ENCODE measurements at regions not wholly inside any gene's neighbourhood (a gene's known extent, or its start where the extent isn't known, plus 50 kb on each side); places are given as distances from the start of the nearest gene placed in this dataset.

GRCh38 chr11:119982517-119983239, 155.2 kb downstream of the TRIM29 start:
- peak; percentile 36 for ATAC-seq

GRCh38 chr11:119980431-119980830, 157.5 kb downstream of the TRIM29 start:
- no peak for ATAC-seq

GRCh38 chr11:119979701-119980100, 158.2 kb downstream of the TRIM29 start:
- no peak for ATAC-seq

DNA sequence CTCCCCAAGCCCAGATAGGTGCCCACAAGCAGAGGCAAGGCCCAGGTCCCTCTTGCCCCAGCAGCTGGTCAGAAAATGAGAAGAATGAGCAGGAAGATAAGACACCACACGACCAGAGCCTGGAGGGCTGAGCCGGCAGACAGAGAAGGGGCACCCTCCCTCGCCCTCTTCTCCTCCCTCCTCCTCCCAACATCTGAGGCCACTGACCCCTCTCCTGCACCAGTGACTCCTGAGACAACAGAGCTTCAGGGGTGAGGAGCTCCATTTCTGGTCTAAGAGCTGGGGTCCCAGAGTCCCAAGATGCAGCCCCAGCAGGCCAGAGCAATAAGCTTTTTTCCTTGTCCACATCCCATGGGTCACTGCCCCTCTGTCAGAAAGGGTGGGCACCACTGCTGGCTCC, 159.2 kb downstream of the TRIM29 start:
- no peak for ATAC-seq

DNA sequence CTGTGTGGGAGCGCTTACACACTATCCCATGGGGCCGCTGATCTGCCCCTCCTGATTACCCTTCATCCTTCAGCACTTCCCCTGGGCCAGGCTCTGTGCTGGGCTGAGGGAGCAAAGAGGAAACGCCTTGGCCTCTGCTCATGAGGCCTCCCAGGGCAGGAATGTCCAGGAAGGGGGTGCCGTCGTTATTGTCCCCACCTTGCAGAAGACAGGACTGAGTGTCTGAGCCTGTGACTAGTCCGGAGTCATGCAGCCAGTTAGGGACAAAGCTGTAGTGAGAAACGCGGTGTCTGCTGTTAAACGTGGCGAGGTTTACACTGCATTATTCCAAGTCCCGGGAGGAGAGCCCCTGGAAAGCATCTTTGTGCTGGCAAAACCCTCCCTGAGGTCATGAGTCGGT, 160.0 kb downstream of the TRIM29 start:
- no peak for ATAC-seq

- no peak for ATAC-seq
Measured at GRCh38 chr11:119977561-119977860, 160.4 kb downstream of the TRIM29 start.

GRCh38 chr11:119976805-119977560, 160.9 kb downstream of the TRIM29 start:
- no peak for ATAC-seq

- no peak for ATAC-seq
Measured at GRCh38 chr11:119975561-119976152, 162.3 kb downstream of the TRIM29 start.

- no peak for ATAC-seq
Measured at GRCh38 chr11:119974467-119974866, 163.4 kb downstream of the TRIM29 start.

- ATAC-seq = no peak
Measured at GRCh38 chr11:119974051-119974450, 163.9 kb downstream of the TRIM29 start.

DNA sequence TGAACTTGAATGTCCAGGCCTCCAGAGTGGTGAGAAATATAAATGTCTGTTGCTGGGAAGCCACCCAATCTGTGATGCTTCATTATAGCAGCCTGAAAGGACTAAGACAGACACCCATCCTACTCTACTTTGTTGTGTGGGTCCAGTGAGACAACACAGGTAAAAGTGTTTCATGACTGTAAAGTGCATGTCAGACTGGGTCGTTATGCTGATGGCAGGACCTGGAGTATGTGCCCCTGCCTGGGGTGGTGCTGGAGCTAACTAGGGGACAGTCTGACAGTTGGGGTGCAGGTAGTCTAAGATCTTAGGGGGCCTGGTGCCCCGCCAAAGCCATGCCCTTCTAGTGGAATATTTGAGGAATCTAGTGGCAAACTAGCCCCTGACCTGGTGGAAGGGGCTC, 165.6 kb downstream of the TRIM29 start:
- no peak for ATAC-seq

DNA sequence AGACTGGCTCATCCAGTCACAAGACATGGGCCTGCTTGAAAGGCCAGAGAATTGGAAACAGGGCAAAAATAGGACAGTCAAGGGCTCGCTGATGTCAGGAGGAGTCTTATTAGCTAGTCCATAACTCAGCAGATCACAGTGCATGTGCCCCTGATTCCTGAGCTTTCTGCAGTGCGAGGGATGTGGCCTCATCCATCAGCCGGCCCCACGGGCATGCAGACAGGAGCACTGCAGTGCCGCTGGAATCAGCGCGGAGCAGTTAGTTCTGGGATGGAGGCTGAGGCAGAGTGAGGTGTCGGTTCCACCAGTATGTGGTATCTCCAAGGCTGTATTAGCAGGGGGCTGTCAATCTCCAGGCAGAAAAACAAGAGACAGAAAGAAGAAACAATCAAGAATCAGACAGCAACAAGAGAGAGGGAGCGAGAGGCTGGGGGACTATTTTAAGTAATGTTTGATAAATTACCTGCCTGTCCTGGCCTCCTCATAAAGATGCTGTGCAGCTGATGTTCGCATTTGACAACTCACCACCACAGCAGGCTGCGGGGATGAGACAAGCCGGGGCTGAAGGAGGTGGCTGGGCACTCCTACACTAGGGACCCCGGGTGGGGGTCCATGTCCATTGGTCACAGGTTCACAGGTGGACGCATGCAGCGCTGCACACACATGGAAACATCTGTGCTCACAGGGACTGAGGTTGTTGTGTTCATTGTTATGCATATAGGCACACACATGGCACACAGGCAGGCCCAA, 167.2 kb downstream of the TRIM29 start:
- no peak for ATAC-seq

DNA sequence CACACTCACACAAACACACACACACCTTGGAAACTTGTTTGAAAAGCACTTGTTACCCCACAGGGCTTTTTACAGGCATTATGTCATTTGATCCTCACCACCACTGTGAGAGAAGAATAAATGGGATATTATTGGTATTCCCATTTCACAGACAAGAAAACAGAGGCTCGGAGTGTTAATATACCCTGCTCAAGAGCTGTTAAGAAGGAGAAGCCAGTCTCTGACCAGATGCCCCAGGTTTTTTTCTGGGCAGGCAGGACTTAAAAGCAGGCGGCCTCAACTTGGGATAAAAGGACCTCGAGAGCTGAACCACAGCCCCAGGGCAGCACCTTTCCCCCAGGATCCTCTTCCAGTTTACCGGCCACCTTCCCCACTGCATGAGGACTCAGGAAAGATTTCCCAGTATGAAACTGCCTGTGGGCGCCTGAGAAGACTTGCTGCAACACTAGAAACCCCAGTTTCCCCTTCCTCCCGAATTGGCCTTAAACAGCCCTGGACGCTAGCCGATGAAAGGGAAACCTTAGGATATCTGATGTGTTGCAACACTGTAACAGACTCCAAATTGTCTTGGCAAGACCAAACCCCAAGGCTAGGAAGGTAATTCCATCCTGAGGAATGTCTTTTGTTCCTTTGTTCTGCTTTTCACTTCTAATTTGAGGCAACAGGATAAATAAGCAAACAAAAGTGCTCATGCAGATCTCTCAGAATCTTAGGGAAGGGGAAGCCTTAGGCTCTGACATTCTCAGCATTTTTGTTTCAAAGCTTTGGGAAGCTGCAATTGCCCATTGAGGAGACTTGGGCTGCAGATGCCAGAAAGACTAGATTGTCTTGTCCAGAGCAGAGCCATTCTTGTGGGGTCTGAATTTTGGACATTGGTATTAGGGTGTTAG, 173.5 kb downstream of the TRIM29 start:
- no peak for ATAC-seq

DNA sequence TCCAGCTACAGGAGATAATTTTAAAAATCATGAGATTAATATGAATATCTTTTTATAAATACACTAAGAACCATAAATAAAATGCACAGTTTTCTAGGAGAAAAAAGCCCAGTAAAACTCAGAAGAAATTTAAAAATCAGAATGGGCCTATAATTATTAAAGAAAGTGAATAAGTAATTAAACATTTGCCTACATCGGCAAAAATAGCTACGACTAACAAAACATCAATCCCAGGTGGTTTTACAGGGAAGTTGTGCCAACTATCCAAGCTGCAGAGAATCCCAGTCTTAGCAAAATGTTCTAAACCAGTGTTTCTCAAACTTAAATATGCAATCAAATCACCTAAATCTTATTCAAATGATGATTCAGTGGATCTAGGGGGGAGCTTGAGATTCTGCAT, 180.0 kb downstream of the TRIM29 start:
- ATAC-seq = no peak

DNA sequence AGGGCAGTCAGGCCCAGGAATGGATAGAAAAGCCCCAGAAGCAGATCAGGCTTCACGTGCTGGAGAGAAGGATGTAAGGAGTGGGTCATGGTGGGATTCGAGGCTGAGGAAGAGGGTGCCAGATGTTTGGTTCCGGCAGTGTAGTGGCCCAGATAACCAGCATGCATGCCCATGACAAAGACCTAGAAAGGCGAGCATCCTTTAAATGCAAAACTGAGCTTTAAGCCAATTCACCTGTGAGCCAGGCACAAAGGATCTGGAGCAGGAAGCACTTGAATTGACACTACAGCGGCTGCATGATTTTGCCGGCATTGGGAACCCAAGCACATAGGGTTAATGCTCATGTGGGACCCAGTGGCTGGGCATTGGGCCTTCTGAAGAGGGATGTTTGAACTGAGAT, 185.5 kb downstream of the TRIM29 start:
- ATAC-seq = no peak

- ATAC-seq = no peak
Measured at GRCh38 chr11:119943298-119943655, 194.6 kb downstream of the TRIM29 start.

- ATAC-seq = no peak
Measured at GRCh38 chr11:119942583-119943297, 195.2 kb downstream of the TRIM29 start.

- no peak for ATAC-seq
Measured at GRCh38 chr11:119941636-119942411, 196.1 kb downstream of the TRIM29 start.

DNA sequence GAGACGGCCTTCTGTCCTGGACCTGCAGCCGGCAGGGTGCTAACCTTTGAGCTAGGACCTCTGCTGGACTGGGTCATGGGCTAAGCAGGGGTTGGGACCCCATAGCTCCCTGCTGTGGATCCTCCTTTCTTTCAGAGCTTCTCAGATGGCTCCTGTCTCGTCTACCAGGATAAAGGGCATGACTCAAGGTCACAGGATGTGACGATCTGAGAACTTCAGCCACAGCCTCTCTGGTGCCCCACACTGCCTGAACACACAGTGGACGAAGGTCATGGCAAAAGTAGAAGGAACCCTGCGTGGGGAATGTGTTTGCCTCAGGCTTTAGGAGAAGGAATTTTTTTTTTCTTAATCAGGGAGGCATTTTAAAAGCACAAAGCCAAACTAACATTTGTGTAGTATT, 196.7 kb downstream of the TRIM29 start:
- no peak for ATAC-seq

- no peak for ATAC-seq
Measured at GRCh38 chr11:119940401-119940976, 197.4 kb downstream of the TRIM29 start.

- no peak for ATAC-seq
Measured at GRCh38 chr11:119937412-119937811, 200.5 kb downstream of the TRIM29 start.

Measured in esophagus mucosa (tissue), 1 donor.